Stimulated activated CD4-positive, alpha-beta T cell treated with anti-CD3 and anti-CD28 coated beads, Interleukin-2, amount 100 ng/mL, for 48 hours (primary cell): ENCODE measurements at regions not wholly inside any gene's neighbourhood (a gene's known extent, or its start where the extent isn't known, plus 50 kb on each side); places are given as distances from the start of the nearest gene placed in this dataset.
"Not testable (repeated sequence)": the region's sequence is repeated elsewhere in the genome, so short reads cannot be mapped to it uniquely, and the experiment has no call there.

Experiments used
- DNase-seq, 2 donors: peaks; one replicate each; pipeline ENCODE4 v3.0.0-alpha.2; 2020

DNA sequence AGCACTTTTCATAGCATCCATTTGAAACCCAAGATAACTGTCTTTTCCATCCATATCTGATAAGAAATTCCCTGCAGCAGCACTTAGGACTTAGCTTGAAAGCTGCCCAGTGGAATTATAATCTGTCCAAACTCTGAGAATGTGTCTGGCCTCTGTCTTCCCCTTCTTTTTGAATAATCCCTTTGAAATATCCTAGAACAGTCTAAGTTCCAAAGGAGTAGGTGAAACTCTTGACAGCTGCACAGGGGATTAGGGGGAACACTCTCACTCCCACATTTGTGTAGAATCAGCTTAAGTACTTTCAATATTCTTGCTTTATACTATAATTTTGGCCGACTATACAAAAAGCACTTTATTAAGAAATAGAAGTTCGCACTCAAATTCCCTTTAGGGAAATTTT is 157.7 kb downstream of the PAPSS1 start:
- DNase-seq, result no peak

DNA sequence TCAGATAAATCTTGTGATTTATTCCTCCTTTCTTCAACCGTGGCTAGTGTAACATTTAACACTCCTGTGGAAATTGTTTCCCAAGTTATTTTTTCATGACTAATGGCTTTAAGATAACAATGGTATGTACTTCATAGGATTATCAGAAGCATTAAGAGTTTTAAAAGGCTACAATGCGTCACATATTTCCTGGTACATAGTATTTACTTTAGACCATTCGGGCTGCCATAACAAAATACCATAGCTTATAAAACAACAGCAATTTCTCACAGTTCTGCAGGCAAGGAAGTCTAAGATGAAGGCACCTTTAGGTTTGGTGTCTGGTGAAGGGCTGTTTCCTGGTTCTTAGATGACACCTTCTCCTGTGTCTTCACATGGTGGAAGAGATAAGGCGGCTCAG is 158.6 kb downstream of the PAPSS1 start:
- no peak for DNase-seq

DNA sequence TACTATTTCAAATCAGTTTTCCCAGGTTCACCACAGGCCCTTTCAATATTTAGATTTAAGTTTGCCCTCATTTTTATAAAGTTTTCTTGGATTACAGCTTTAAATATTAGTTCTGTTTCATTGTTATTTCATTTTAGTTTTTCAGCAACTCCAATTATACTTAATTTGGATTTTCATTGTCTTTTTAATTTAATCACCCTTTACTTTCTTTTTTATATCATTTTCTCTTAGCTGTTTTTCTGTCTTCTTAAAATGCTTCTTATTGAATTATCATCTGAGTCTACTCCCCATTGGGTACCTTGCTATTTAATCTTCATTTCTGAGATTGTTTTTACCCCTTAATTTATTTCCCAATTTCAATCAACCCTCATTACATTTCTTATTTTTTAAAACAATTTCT is 160.4 kb downstream of the PAPSS1 start:
- DNase-seq, result no peak

DNA sequence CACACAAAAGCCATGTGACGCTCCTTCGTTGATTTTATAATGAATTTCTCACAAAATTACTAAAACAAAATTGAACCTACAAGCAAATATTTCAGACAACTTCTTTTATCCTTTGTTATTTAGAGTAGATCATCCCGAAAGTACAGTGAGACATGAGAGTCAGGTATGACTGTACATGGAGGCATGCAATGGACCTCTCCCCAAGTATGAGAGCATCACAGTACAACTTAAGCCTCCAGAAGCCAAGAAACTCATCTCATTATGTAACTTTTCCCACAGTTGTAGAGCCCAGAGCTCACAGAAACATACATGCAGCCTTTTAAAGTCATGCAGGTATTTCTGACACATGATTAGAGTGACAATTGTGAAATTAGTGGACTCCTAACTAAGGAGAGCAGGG is 167.7 kb downstream of the PAPSS1 start:
- DNase-seq, result no peak

DNA sequence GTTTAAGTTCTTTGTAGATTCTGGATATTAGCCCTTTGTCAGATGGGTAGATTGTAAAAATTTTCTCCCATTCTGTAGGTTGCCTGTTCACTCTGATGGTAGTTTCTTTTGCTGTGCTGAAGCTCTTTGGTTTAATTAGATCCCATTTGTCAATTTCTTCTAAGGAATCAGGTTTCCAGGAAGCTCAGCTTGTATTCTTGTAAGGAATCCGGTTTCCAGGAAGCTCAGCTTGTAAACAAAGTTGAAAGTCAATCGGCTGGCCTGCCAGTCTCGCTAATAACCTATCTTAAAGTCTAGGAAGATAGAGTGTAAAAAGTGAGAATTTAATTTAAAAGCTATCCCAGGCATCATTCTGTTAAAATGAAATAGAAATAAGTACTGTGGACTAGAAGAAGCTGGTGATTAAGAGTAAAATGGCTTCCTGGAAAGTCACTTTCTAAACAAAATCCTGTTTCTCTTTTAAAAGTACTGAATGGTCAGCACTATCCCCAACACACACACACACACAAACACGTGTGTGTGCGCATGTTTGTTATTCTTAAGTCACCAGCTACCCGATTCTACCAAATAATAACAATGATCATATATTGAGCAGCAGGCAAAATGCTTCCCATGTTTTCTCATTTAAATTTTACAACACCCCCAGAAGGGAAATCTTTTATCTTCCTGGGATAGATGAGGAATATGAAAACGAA is 171.7 kb downstream of the PAPSS1 start:
- no peak for DNase-seq

DNA sequence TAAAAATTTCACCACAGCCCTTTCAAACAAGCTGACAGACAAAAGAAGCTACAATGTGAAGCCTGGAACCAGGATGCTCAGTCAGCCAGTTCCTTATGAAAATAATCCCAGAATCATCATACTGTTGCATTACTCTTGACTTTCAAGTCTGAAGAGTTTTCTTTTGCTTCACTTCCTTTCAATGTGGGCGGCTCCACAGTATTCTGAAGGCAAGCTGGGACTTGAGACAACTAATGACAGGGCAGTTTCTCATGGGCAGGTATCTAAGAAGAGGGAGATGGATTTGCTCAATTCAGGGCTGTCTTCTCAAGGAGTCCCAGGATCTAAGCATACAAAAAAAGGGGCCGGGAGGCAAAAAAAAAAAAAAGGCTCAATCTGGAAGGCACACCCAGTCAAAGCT is 173.4 kb downstream of the PAPSS1 start:
- DNase-seq, result no peak

DNA sequence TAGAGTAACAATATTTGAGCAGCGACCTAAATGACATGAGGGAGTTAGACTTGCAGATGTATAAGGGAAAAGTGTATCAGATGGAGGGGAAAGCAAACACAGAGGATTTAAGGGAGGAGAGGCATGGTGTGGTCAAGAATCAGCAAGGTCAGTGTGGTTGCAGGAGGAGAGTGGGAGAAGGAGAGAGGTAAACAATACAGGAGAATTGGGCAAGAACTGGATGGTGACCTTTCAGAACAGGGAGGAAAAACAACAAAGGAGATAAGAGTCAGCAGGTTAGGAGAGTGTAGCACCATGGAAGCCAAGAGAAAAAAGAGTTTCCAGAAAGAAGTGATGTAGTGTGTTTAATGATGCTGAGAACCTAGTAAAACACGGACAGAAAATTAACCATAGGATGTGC is 178.5 kb downstream of the PAPSS1 start:
- no peak for DNase-seq

DNA sequence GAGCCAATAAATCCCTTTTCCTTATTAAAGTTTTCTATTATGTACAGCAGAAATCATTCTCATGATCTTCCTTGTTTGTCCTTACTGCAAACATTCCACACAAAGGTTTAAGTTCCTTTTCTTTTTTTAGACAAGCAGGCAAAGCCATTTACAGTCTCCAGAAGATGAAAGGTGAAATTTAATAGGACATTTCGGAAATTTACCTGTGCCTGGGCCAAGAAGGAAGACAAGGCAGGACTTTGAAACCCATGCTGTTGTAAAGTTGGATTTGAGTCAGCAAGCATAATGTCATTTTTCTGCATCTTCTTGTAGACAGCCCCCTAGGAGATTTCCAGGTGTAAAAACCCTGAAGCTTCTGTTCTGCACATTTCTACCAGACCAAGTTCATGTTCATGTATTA is 188.1 kb downstream of the PAPSS1 start:
- DNase-seq, result no peak

DNA sequence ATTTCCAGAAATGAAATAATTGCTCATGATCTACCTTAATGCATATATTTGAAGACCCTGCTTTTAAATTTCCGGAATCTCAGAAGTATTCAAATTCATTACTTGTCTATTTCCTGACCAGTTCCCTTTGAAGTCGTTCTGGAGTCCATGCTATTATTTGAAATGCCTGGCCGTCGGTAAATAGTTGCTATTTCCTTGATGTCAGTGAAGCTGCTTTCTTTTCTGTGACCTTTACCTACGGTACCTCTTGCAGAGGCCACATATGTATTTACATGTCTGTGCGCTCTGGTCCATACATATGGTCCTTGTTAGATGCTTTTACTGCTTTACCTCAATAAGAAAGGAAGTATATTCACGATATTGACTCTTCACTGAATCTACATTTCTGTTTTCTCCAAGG is 199.7 kb downstream of the PAPSS1 start:
- DNase-seq, result no peak

DNA sequence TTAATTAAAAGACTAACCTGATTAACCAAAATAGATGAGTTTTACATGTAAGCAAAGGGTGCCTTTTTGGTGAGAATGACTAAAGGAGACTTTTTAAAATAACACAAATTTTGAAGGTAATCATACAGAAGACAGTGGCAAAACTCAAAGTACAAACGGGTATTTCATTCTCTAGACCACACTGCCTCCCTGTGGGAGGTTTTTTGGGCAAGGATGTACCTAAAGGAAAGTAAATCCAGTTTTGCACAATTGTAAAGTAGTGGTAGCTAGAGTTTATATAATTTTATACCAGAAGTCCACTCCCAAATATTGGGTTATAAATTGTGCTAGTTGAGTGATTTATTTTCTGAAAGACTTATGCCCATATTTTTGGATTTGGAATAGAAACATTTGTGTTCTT is 201.0 kb downstream of the PAPSS1 start:
- DNase-seq, result no peak

DNA sequence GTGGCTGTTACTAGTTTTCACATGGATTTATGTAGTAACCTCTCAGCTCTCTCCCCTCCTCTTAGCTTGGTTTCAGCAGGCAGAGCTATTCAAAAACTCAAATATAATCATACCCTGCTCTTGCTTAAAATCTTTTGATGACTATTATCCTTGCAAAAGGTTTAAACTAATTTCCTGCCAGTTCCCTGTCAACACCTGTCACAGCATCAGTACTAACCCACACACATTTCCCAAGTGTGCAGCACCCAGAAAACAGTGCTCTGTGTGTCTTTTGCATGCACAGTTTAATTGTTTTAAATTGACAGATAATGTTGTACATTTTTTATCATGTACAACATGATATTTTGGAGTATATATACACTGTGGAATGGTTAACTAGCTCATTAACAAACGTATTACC is 202.0 kb downstream of the PAPSS1 start:
- no peak for DNase-seq

DNA sequence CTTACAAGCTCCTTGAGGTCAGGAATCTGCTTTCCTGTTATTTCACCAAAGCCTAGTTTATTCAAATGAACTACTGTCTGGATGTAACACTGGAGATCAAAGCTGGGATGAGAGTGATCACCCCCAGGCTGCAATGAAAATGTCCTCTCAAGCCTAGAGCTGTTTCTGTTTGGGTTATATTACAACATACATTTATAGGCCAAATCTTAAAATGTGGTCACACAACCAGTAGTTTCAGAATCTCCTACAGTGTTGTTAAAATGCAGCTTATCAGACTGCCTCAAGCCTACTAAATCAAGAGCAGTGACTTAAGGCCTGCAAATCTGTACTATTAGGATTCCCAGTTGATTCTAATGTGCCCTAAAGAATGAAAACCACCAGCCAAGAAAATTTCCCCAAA is 207.5 kb downstream of the PAPSS1 start:
- DNase-seq, result no peak

DNA sequence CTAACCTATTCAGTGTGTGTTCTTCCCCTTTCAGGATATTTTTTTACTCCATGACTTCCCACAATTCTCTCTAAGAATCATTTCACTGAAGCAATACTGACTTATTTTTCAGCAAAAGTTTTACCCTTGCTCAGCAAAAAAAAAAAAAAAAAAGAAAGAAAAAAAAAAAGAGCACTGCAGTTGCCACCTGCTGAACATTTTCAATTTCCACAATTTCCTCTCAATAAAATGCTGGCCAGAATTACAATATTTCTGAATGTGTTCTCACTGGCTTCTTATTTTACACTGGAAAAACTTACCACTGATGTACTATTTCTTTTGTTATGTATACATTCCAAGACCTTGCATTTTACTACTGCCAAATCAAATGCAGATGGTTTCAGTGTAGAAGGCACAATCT is 210.4 kb downstream of the PAPSS1 start:
- DNase-seq, result no peak

DNA sequence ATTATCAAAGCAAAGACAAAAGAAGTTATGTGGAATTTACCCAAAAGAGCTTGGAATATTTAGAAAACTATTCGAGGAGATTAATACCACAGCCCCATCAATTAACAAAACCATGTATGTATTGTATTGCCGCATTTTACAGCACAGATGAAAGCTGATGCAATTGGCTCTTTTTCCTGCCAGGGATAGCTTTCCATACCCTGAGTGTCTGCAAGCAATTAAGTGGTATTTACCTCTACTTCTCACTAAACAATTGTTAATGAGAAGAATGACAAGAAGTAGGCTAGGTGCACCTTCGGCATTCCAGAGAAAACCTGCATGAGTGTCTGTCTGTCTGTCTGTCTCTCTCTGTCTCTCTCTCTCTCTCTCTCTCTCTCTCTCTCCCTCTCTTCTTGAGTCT is 219.5 kb downstream of the PAPSS1 start:
- no peak for DNase-seq

DNA sequence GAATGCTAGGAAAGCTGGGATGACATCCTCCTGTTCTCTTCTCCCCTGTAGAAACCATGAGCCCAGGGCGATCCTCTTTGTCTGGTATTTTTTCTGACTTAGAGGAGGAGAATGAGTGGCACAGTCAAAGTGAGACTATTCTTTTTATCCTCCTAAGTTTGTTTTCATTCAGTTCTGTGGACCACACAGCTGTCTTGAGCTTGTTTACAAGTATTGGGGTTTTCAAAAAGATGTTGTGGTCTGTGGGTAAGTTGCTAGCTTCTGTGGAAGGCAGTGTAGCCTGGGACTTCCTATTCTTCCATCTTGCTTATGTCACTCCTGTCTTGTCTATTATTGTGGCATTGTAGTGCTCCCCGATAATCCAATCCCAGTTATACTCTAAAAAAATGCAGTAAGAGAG is 223.0 kb downstream of the PAPSS1 start:
- no peak for DNase-seq

DNA sequence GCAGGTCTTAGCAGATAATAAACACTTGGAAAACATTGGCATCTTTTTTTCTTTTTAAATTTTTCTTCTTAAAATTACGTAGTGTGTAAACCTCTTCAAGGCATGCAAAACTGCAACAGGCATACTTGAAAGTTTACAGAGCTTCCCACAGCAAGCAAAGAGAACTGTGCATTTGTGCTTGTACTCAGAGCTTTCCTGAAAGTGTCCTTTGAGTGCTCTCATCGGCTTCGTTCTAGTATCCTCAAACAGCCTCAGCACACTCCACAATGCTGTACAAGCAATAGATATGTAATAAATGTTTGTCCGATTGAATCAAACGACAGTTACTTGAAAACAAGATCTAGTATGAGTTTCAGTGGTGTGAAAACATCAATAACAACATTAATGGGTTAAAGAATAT is 227.5 kb downstream of the PAPSS1 start:
- DNase-seq, result no peak

DNA sequence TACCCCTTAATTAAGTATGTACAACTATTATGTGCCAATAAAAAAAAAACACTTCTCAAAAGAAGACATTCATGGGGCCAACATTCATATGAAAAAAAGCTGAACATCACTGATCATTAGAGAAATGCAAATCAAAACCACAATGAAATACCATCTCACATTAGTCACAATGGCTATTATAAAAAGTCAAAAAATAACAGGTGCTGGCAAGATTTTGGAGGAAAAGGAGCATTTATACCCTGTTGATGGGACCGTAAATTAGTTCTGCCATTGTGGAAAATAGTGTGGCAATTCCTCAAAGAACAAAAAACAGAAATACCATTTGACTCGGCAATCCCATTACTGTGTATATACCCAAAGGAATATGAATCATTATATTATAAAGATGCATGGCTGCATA is 229.9 kb downstream of the PAPSS1 start:
- no peak for DNase-seq

DNA sequence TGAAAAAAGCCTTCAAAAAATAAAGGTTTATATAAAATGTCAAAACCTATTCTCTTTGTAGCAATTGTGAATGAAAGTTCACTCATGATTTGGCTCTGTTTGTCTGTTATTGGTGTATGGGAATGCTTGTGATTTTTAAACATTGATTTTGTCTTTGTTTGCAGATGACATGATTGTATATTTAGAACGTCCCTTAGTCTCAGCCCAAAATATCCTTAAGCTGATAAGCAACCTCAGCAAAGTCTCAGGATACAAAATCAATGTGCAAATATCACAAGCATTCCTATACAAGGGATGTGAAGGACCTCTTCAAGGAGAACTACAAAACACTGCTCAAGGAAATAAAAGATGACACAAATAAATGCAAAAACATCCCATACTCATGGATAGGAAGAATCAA is 236.4 kb downstream of the PAPSS1 start:
- not testable (repeated sequence) for DNase-seq

DNA sequence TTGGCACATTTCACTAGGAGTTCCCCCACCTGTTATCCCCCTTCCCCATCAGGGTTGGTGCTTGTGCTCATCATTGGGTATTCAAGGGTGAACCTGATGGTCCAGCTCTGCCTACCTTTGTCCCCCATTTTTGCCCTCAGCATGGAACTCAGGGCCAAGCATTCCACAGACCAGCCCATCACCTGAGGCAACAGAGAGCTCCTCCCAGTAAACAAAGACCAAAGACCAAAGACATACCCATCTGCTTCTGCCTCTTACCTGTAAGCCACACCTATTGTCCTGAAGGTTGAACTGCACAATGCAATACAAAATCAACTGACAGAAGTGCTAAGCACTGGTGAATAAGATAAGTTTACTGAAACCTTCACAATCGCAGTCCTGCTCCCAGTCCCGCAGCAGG is 237.5 kb downstream of the PAPSS1 start:
- no peak for DNase-seq

DNA sequence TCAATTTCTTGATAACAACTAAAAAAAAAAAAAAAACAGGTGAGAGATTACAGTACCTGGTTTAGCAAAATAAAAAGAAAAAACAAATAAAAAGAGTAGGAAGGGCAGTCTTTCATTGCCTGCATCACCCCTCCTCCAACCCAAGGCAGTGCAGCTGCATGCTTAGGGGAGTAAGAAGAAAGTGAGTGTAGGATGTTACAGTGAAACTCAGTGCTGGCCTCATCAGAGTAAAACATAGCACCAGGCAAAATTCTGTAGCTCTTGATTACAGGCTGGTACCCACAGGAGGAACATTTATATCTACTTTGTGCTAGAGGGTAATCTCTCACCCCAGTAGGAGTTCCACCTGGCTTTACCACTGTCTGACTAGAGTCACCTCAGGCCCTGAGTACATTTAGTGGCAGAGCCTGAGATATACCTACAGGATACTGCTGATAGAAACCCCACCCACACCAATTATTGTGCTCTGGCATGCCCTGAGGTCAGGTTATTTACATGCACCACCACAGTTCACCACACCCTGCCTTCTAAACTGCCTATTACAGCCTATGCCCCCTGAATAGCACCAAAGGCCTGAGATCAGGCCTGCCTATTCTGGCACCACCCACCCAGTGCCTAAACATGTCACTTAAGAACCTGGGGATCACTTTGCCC is 241.6 kb downstream of the PAPSS1 start:
- DNase-seq, result no peak

DNA sequence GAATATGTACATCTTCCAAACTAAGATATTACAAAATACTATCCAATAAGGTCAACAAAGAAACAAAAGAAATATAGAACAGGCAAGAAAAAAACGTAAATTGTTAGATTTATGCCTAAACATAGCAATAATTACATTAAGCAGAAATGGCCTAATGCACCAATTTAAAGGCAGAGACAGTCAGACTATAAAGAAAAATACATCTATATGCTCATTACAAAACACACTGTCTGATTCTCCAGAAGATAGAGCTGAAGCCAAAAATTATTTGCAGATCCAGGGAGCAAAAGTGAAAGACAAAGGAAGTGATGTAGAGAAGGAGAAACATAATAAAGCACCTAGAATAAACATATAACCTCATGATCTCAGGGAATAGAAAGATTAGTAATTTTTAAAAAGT is 246.9 kb downstream of the PAPSS1 start:
- no peak for DNase-seq

DNA sequence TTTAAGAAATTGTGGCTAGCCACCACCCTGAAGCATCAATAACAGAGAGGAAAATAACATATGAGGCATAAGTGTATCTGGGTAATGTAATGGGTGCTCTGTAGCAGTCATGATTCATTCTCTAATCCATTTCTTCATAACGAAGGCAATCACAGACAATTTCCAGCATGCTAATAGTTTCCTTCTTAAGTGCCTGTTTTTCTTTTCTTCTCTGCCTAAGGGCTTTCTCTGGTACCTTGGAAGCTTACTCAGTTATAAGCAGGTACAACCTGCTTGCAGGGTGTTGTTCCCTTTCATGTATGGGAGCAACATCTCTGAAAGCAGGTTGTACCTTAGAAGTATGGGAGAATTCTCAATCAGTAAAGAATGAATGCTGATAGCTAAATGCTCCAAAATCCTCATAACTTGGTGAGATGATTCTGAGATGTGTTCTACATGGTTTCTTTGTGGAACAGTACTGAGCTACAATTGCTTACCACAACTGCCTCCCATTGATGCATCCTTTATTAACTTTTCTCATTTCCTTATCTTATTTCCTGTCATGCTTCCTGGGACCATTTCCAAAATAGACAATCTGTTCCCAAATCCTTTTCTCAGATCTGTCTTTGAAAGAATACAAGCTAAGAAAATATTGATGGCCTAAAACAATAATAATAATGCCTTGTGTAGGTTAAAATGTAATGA is 247.6 kb downstream of the PAPSS1 start:
- DNase-seq, result no peak

DNA sequence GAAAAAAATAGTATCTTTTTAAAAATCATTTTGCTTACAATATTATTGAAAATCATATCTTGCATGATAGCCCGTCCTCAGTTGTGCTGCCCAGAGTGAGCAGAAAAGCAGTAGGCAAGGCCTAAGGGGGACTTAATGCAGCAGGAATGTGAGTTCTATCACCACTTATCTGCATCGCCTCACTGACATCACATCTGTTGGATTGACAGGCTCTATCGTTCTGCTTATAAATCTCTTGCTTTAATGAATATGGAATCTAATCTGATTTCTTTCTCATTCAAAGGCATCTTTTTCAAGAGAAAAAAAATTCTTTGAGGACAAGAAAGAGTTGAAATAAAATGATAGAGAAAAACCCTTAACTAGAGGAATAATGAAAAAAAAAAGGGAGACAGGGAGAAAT is 249.9 kb downstream of the PAPSS1 start:
- no peak for DNase-seq

DNA sequence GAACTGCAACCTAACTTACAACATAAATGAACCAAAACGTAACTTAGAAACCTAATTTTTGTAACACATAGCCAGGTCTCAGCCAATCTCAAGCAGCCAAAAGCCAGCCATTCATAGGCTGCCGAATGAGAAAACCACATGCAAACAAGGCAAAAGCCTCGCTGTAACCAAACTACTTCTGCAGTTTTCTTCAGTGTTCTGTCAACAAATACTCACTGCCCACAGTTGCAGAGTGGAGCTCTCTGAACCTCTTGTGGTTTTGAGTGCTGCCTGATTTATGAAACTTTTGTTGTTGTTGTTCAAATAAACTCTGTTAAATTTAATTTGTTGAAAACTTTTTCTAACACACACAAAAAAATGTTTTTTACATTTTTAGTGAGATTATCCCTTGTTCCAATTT is 251.2 kb downstream of the PAPSS1 start:
- DNase-seq, result no peak

DNA sequence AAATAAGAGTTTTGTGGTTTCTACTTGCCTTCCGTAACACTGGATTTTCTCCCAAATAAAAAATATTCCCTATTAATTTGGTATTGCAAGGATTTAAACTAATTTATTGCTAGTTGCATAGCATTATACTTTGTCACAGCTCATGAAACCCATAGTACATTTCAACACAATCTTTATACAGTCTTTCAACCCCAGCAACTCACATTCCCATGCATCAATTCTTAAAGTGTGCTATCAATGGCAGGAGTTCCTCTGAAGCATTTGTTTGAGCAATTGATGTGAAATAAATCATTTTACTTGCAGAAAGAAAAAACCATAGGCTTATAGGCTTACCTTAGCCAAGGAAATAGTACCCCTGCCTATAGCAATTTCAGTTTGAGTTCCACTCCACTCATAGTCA is 251.9 kb downstream of the PAPSS1 start:
- no peak for DNase-seq
